GM18505 (cell line): ENCODE measurements at regions not wholly inside any gene's neighbourhood (a gene's known extent, or its start where the extent isn't known, plus 50 kb on each side); places are given as distances from the start of the nearest gene placed in this dataset.
"Not testable (repeated sequence)": the region's sequence is repeated elsewhere in the genome, so short reads cannot be mapped to it uniquely, and the experiment has no call there.

Source experiments
- ATAC-seq: cut with Tn5 transposase; IDR thresholded peaks from one replicate; pipeline ENCODE4 v1.9.1; 2021; ENCODE audit not compliant: unreplicated experiment
- POLR2A ChIP-seq: IDR thresholded peaks from 4 replicates; pipeline ENCODE4 v1.6.1; 2011; ENCODE audit warnings: borderline replicate concordance; ENCODE audit not compliant: insufficient read depth, insufficient read length; ENCODE audit errors: extremely low read depth

DNA sequence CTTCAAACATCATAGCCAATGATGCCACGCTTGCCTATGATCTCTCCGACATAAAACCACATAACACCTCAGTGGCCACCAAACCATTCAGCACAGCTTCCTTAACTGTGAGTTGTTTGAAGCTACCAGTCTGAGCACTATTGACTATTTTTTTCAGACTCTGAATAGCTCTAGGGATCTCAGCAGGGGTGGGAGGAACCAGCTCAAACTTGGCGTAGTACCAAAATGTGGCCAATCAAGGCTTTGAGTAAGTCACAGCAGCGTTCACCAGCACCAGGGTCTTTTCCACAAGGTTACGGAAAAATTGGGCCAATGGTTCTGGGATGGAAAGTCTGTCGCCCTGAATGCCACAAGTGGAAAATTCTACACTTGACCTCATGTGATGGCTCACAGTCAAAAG lies 70.6 kb downstream of the SMPDL3A start:
- TF ChIP-seq POLR2A, result no peak
- no peak for ATAC-seq

DNA sequence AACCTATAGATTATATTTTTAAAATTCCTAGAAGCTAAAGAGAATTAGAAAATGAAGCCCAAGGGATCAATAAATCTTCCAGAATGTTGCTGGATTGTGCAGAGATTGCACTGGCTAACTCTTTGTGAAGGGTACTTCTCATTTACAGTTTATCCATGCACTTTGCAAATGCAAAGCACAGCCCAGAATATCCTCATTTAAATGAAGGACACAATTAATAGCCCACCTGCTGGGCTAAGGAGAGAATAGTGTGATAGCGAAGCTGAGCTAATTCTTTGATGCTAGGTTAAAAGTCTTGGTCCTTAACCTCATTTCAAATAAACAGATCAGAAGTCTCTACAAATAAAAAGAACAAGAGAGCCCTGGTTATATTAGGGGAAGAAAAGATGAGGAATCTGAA lies 72.5 kb downstream of the SMPDL3A start:
- TF ChIP-seq POLR2A, result no peak
- ATAC-seq, result no peak

DNA sequence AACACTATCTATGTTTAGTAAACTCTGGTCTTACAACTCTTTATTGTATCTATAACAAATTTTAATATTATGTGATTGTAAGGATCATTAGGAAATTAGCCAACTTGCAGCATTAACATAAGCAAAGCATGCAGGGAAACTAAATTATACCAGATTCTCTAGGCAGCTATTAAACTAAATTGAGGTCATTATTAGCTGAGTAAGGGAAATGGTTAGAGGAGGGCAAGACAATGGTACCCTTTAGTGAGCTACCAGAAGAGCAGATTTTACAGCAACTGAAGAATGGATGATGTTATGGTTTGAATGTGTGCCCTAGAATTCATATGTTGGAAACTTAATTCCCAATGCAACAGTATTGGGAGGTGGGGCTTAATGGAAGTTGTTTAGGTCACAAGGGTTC lies 79.1 kb downstream of the SMPDL3A start:
- no peak for ATAC-seq
- no peak for TF ChIP-seq POLR2A

DNA sequence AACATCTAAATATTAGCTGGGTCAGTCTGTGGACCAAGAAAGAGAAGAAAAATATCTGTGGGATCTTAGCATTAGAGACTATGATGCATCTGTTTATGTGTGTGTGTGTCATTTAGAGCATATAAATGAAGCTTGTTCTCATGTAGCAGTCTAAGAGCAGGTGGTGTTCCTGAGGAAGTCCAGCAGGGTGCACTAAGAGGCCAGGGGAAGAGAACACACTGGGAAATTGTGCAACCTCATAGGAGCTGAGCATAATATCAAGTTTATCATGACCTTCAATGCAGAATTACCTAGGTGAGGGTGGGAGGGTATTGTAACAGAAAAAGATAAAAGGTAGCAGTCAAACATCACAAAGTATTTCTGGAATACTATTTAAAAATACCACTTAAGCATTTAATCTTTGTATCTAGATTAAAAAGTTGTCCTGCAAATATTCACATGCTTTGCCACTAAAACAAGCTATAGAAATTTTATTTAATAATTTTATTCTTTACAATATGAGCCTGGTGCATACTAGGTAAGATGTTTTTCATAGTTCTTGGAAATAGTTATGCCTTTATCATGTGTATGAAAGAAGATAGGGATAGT lies 80.5 kb downstream of the SMPDL3A start:
- TF ChIP-seq POLR2A, result no peak
- ATAC-seq, result peak; percentile 87

DNA sequence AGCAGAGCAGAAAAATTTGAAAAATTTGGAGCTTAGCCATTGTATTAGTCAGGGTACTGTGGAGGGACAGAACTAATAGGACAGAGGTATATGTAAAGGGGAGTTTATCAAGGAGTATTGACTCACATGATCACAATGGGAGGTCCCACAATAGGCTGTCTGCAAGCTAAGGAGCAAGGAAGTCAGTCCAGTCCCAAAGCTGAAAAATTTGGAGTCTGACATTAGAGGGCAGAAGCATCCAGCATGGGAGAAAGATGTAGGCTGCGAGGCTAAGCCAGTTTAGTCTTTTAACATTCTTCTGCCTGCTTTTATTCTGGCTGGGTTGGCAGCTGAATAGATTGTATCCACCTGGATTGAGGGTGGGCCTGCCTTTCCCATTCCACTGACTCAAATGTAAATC lies 82.0 kb downstream of the SMPDL3A start:
- ATAC-seq, result no peak
- no peak for TF ChIP-seq POLR2A

DNA sequence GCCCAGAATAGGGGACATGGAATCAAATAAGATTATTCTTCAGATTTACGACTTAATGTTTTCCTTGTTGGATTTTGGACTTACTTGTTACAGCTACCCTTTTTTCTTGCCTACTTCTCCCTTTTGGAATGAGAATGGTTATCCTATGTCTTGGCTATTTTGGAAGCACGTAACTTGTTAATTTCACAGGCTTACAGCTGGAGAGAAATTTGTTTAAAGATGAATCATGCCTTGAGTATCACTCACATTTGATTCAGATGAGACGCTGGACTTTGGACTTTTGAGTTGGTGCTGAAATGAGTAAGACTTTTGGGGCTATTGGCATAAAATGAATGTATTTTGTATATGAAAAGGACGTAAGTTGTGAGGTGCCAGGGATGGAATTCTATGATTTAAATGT lies 83.3 kb downstream of the SMPDL3A start:
- no peak for ATAC-seq
- TF ChIP-seq POLR2A, result no peak

DNA sequence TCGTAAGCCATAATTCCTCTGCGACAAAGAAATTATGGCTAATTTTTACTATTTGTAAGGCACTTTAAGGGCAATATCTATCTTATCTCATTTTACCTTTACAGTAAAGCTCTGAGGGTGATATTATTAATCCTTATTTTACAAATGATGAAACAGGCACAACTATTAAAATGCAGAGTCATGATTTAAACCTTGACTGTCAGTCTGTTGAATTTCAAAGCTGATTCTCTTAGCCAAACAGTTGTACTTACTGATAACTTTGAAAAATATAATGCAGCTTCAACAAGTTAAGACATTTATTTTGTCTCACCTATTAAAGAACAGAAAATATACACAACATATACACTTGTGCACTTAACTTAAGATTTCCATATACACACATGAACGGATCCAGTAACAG lies 88.2 kb downstream of the SMPDL3A start:
- no peak for TF ChIP-seq POLR2A
- ATAC-seq, result no peak

DNA sequence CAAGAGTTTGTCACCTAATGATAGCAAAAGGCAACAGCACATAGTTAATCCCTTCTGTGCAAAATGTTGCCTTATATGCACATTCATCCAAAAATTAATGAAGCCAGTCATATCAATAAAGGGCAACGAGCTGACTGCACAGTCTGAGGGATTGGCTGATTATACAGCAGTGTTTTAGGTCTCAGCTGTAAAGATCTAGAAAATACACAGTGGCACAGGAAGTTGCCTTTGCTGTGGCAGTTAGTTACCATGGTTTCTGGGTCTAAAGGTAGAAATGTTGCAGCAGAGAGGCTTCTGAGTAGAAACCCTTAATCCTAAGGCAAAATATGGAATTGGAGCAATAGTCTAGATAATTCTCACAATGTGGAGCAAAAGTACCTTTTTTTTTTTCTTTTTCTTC lies 89.7 kb downstream of the SMPDL3A start:
- ATAC-seq, result no peak
- no peak for TF ChIP-seq POLR2A

DNA sequence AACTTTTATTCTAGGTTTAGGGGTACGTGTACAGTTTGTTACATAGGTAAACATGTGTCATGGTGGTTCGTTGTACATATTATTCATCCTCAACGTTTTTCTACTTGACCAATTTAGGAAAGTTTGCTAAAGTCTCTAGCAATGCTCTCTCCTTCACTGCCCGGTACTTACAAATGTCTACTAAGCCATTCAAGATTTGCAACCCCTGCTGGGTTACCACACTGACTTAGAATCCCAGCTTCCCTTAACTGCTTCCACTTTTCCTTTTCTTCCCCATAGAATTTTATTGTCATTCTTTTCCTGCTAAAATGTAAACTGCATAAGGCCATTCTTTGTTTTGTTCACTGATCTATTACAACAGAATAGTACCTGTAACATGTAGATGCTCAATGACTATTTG lies 97.4 kb downstream of the SMPDL3A start:
- no peak for ATAC-seq
- no peak for TF ChIP-seq POLR2A

DNA sequence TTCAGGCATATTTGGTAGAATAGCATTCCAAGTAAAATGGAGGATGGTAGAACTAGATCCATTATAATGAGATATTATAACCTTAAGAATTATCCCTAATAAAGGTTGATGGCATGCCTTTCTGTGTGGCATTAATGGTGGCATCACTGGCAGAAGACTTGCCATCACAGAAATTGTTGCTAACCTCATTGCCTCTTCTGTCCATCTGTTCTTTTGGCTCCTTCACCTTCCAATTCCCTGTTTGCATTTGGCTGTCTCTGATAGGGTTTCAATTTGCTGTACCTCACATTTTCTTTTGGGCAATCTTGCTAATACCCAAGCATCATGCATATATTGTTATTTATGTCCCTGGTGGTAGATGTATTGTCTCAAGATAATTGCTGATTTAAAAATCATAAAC lies 98.9 kb downstream of the SMPDL3A start:
- TF ChIP-seq POLR2A, result no peak
- ATAC-seq, result no peak

DNA sequence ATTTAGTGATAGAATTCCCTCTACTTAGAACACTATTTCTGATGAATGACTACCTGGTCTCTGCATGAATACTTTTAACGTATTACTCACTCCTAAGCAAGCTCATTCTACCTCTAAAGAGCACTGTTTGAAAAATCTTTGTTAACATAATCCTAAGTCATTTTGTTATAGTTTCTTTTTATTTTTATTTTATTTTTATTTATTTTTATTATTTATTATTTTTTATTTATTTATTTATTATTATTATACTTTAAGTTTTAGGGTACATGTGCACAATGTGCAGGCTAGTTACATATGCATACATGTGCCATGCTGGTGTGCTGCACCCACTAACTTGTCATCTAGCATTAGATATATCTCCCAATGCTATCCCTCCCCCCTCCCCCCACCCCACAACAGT lies 99.6 kb downstream of the SMPDL3A start:
- ATAC-seq, result not testable (repeated sequence)

DNA sequence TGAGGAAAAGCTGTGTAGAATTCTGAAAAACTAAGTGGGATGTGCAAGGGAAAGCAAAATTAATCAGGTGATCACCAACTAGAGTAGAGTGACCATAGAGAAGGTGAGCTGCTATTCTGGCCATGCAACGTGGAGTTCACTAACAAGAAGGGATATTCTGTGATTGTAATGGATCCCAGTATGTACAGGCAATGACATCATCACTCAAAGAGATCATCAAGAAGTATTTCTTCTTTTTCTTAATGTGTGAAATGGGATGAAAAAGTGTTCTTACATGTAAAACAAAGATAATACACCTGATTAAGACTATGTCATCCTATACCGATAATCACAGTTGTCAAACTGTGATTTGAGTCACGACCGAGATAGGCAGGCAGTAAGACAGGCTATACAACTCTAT lies 101.2 kb downstream of the SMPDL3A start:
- TF ChIP-seq POLR2A, result no peak
- ATAC-seq, result no peak

DNA sequence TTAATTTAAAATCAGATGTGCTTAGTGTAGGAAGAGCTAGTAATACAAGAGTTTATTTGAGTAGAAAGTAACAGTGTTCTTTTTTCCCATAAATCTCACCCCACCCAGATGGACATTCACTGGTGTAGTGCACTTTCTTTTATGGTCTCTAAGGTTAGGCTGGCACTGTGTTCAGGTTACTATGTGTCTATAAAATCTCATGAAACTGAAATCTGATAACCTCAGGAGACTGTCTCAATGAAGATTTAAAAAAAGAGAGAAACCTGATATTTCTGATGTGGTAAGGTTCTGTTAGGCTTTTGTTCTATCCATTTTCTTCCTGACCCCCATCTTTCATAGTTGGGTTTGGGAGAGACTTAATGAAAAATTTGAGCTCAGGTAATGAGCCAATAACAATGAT lies 101.2 kb upstream of the CLVS2 start:
- ATAC-seq, result no peak
- no peak for TF ChIP-seq POLR2A

DNA sequence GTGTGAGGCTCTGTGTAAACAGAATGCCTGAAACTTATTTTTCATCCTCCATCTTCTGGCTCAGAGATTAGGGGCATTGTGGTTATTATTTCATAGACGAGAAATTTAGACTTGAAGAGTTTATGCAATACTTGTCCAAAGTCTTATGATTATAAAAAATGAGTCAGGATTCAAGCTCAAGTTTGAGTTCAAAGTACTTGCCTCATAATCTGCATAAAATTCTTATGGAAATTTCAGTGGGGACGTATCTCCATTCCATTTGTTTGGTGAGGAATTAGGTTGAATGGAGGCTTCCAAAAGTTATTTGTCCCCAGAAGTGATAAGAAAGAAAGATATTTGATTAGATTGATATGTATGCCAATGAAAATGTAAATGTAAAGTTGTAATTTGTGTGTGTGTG lies 93.7 kb upstream of the CLVS2 start:
- no peak for ATAC-seq
- TF ChIP-seq POLR2A, result no peak

DNA sequence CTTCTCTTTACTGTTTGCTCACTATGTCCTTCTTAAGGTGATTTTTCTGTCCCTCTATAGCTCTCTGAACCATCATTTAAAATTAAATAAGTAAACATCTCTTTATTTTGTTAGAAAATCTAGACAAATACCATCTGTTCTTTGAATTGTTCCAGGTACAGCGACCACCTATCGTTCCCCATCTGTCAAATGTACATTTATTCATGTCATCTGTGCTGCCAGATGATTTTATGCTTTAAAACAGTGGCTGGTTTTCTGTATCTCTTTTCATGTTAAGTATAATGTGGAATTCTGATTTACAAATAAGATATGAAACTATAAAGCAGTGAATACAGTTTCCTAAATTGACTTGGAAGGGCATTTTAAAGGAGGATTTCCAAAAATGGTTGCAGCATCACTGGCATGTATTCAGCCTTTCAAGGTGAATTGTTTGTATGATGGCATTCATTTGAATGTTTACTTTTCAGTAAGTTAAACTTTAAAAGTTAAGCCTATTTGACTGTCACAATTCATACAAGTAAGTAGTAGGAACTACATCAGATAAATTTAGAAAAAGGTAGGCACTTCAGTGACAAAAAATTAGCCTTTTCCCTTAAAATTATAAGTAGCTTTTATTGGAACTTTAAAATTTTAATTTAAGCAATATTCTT lies 92.6 kb upstream of the CLVS2 start:
- no peak for ATAC-seq
- TF ChIP-seq POLR2A, result no peak
